ENCODE measurements at regions not wholly inside any gene's neighbourhood (a gene's known extent, or its start where the extent isn't known, plus 50 kb on each side); places are given as distances from the start of the nearest gene placed in this dataset.
"Not testable (repeated sequence)": the region's sequence is repeated elsewhere in the genome, so short reads cannot be mapped to it uniquely, and the experiment has no call there.

DNA sequence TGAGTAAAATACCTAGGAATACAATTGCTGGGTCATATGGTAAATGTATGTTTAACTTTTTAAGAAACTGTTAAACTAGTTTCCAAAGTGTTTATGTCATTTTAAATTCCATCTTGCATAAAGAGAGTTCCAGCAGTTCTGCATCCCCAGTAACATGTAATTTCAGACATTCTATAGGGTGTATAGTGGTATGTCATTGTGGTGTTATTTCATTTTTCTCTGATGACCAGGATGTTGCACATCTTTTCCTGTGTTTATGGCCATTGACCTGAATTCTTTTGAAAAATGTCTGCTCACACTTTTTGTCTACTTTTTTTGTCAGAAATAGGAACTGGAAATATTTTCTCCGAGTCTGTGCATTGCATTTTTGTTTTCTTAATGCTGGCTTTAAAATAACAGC is 128.9 kb downstream of the TMEM200A start:
- no peak for DNase-seq (ENCODE audit: low spot score)

DNA sequence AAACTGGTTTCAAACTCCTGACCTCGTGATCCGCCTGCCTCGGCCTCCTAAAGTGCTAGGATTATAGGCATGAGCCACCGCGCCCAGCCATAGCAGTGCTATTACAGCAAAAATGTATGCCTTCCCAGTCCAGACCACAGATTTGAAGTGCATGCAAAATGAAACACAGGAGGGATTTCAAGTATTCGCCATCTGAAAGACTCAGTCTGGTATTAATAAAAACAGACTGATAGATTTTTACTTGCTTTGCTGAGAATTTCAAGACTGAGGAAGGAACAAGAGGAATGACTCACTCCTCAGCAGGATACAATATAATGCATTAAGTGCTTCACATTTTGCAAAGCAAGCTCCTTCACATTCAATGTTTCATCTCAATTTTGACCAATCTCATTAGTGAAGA is 134.9 kb downstream of the TMEM200A start:
- DNase-seq (ENCODE audit: low spot score) = no peak

- DNase-seq (ENCODE audit: low spot score) = peak; percentile 12
Measured at GRCh38 chr6:130503146-130503545, 137.3 kb downstream of the TMEM200A start.

GRCh38 chr6:130505808-130506598 is 140.2 kb downstream of the TMEM200A start:
- DNase-seq (ENCODE audit: low spot score) = no peak

- not testable (repeated sequence) for DNase-seq (ENCODE audit: low spot score)
Measured at GRCh38 chr6:130507005-130507665, 141.3 kb downstream of the TMEM200A start.

GRCh38 chr6:130507666-130508028 is 141.8 kb downstream of the TMEM200A start:
- no peak for DNase-seq (ENCODE audit: low spot score)

DNA sequence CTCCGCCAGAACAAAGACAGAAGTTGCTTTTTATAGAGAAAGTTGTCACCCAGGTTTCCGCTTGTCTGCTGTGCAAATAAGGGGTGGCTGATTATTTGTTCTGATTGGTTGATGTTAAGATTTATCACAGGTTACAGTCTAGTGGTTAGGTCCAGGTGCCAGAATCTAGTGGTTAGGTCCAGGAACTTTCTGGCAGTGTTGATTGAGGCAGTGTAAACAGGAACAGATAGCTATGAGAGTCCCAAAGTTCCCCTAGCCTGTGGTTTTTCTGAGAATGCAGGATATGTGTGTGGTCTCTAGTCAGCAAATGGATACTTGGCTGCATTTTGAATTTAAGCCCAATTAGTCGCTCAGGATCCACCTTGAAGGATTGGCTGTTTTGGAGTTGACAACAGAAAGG is 148.0 kb downstream of the TMEM200A start:
- peak; percentile 14 for DNase-seq (ENCODE audit: low spot score)

GRCh38 chr6:130514712-130515111 is 148.9 kb downstream of the TMEM200A start:
- no peak for DNase-seq (ENCODE audit: low spot score)

DNA sequence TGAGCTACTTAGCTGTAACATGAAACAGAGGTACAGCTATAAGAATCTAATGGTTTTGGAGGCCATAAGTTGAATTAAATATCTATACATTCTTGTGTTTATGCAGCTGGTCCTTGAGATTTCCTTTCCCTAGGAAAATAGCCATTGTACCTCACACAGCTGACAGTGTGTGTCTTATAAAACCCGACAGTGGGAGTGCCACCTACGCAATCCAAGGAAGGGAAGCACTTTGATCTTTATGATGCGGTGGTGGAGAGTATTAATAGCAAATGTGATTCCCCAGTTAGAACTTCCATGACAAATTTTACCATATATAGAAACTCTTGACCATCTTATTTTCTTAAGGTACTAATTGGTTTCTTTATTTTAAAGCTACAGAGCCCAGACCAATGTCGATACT is 149.5 kb downstream of the TMEM200A start:
- no peak for DNase-seq (ENCODE audit: low spot score)

- no peak for DNase-seq (ENCODE audit: low spot score)
Measured at GRCh38 chr6:130516604-130517003, 150.8 kb downstream of the TMEM200A start.

DNA sequence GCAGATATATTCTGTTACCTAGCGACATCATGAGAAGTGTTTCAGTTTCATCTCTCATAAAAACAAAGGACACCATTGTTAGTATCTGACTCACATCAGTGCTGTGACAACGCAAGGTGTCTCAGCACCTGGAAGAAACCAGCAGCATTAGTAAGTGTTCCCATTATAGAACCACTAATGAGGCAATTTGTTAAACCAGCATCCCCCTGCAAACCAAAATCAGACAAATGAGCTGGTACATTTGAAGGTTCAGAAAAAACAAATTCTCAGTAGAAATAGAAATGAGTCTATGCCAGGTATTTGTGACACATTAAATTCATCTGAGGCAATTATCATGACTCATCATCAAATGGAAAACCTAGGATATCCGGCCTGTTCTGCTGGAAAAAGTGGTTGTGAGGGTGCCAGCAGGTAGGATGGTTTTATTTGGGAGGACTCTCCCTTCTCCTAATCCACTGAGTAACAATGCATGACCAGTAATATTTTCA is 151.7 kb downstream of the TMEM200A start:
- no peak for DNase-seq (ENCODE audit: low spot score)

- no peak for DNase-seq (ENCODE audit: low spot score)
Measured at GRCh38 chr6:130518588-130518987, 152.8 kb downstream of the TMEM200A start.

DNA sequence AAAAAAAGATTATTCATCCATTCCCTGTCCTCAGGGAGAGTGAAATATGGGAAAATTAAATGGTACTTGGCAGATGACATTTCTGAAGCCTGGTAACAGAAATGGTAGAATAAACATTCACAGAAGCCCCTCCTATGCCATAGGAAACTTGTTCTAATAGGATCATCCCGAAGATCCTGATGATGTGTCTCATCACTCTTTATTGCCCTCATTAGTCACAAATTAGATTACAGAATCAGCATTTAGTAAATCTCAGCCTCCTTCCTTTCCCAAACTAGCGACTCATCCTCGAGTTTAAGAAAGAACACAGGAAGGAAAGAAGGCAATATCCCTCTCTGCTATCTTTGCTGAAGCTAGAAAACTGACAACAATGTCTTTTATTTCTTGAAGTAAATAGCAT is 154.4 kb downstream of the TMEM200A start:
- no peak for DNase-seq (ENCODE audit: low spot score)

GRCh38 chr6:130520801-130521200 is 155.0 kb downstream of the TMEM200A start:
- no peak for DNase-seq (ENCODE audit: low spot score)

DNA sequence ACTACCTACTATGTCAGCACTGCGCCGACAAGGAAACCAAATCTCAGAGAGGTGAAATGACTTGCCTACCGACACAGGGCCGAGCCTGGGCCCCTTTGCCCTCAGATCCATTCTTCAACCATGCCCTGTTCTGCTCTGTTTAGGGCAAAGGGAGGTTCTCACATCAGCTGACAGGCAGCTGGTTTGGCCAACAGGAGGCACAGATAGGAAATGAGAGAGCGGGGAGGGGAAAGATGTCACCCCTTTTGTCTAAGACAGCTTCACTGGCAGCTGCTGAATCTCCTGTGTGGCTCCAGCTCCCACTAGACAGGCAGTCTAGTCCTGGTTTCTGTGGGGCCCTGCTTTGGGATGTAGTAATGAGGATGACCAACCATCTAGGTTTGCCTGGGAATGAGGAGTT is 158.7 kb downstream of the TMEM200A start:
- no peak for DNase-seq (ENCODE audit: low spot score)

DNA sequence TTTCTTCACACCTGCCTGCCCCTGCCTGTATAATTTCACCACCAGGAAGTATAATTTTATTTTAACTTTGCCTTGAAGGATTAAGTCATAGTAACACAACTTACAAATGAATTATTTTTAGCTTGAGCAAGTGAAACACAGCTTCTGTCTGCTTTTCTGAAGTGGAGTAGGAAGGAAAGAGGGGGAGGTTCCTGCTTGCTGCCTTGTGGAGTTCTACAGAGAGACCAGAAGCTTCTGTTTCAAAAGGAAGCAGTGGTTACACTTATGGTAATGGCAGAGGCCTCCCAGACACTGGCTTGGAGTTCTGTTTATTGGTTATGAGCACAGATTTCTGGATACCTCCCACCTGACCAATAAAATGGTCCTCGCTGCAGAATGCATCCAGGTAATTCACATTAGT is 159.6 kb downstream of the TMEM200A start:
- no peak for DNase-seq (ENCODE audit: low spot score)

DNA sequence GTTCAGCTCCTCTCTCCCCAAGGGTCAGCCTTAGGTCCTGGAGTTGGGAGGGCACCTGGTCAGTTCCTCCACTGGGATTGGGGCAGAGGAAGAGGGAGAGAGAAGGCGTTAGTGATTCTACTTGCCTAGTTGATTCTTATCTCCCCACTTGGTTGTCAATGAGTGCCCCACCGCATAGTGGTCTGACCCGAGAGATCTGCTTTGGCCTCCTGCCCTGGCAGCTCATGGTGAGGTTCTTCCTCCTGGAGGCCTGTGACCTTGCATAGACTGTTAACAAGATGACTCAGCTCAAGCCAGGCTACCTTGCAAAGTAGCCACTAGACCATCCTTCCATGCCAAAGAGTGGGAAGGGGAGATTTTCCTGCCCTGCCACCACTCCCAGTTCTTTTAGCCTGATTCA is 160.6 kb downstream of the TMEM200A start:
- no peak for DNase-seq (ENCODE audit: low spot score)

- DNase-seq (ENCODE audit: low spot score) = no peak
Measured at GRCh38 chr6:130527173-130527572, 161.4 kb downstream of the TMEM200A start.

DNA sequence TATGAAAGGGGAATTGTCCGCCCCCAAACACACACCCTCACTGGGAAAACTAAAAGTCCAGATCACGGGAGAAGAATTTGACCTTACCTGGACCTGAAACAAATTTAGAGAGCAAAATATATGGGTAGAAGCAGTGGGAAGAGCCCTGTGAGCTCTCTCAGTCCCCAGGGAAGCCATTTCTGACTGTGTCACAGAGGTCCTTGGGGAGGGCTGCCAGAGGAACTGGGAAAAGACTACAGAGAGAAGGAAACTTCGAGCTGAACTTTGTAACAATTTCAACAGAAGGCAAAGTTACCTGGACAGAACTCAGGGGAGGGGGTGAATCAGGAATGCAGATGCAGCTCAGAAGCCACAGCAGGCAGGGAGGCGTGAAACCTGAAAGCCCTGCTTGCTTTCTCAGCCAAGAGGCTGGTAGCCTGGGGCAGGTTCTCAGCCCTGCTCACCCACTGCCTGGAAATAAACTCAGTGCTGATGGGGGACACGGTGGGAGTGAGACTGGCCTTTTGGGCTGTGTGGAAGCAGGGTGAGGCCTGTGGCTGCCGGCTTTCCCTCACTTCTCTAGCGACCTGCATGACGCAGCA is 163.8 kb downstream of the TMEM200A start:
- no peak for DNase-seq (ENCODE audit: low spot score)

DNA sequence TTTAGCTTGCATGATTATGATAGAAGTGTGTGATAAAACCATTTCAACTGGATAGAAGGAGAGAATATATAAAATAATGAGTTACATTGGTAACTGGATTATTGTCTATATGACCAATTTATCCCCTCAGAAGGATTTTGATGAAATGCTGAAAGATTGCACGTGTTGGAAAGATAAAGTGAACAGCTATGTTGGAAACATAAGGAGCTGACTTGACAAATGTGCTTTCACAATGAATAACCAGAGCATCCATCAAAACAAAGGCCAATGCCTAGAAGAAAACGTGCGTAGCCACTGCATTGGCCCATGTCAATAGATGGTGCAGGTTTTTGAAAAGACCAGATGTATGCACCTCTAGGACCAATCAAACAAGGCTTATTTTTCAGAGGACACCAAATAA is 168.8 kb downstream of the TMEM200A start:
- no peak for DNase-seq (ENCODE audit: low spot score)

DNA sequence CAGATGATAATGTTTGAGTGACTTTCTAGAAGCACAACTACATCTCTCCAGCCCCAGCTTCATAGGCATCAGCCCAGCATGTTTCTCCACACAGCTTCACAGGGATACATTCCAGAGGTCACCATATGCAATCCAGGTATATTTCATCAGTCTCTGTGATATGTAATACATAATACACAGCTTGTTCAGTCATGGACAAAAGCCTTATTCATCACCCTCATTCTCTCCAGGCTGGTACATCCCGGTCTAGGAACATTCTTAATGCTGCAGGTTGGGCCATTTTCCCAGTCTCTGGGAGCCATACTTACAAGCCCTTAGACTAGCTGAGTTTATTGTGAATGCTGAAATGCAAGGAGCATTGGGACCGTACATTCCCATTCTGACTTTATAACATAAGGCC is 169.4 kb downstream of the TMEM200A start:
- no peak for DNase-seq (ENCODE audit: low spot score)

- DNase-seq (ENCODE audit: low spot score) = no peak
Measured at GRCh38 chr6:130537447-130537846, 171.6 kb downstream of the TMEM200A start.

GRCh38 chr6:130547723-130548122 is 181.9 kb downstream of the TMEM200A start:
- no peak for DNase-seq (ENCODE audit: low spot score)

Measured in HuH-7 (cell line).